Adrenal gland (tissue), 5 donors: ENCODE measurements at regions not wholly inside any gene's neighbourhood (a gene's known extent, or its start where the extent isn't known, plus 50 kb on each side); places are given as distances from the start of the nearest gene placed in this dataset.

Experiments used
- POLR2A ChIP-seq, 2 donors: fragments of 450-650 bp; IDR thresholded peaks; one replicate each; pipeline ENCODE4 v1.6.1; 2017; ENCODE audit warnings: antibody characterized with exemption in 2 of 2, mild to moderate bottlenecking in 2 of 2, moderate library complexity in 1 of 2
- TF ChIP-seq, protein P1 (sequence below), 6 experiments: fragments of 450-650 bp in 4 of 6; fragments of 200-600 bp in 2 of 6; sonication (generic) in 1 of 6; IDR thresholded peaks; 1 replicate in 5 of 6; 2 replicates in 1 of 6; pipeline versions ENCODE4 v1.5.1 to v1.8.0; 2016 to 2021; ENCODE audit warnings: antibody characterized with exemption in 6 of 6, mild to moderate bottlenecking in 2 of 6, moderate library complexity in 1 of 6
- donor health status: DM: no; HTN: no; CAD: no.

- TF ChIP-seq, protein P1, sequence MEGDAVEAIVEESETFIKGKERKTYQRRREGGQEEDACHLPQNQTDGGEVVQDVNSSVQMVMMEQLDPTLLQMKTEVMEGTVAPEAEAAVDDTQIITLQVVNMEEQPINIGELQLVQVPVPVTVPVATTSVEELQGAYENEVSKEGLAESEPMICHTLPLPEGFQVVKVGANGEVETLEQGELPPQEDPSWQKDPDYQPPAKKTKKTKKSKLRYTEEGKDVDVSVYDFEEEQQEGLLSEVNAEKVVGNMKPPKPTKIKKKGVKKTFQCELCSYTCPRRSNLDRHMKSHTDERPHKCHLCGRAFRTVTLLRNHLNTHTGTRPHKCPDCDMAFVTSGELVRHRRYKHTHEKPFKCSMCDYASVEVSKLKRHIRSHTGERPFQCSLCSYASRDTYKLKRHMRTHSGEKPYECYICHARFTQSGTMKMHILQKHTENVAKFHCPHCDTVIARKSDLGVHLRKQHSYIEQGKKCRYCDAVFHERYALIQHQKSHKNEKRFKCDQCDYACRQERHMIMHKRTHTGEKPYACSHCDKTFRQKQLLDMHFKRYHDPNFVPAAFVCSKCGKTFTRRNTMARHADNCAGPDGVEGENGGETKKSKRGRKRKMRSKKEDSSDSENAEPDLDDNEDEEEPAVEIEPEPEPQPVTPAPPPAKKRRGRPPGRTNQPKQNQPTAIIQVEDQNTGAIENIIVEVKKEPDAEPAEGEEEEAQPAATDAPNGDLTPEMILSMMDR (IDR thresholded peaks at IDR 0.05), result no peak
- TF ChIP-seq POLR2A (IDR thresholded peaks at IDR 0.05), result no peak
Observed at GRCh38 chr11:87477321-87477720, 439.6 kb downstream of the TMEM135 start.
